Fibroblast of lung (primary cell): ENCODE measurements at regions not wholly inside any gene's neighbourhood (a gene's known extent, or its start where the extent isn't known, plus 50 kb on each side); places are given as distances from the start of the nearest gene placed in this dataset.

Source experiments
- DNase-seq, 2 donors: peaks; one replicate each; pipeline versions ENCODE4 v3.0.0 to v3.0.0-alpha.2; 2010; ENCODE audit warnings: low read depth in 2 of 2
- H2AFZ ChIP-seq: 2 replicates; pipeline ENCODE4 v1.5.1; 2012; ENCODE audit warnings: low read length, control low read depth, inconsistent platforms
- H3K27ac ChIP-seq: 2 replicates; pipeline ENCODE4 v1.5.1; 2011; ENCODE audit warnings: low read length, control low read depth; ENCODE audit not compliant: insufficient read depth
- H3K27me3 ChIP-seq: 2 replicates; pipeline ENCODE4 v1.5.1; 2011; ENCODE audit warnings: mild to moderate bottlenecking, low read length; ENCODE audit not compliant: control insufficient read depth, insufficient read depth
- H3K36me3 ChIP-seq: 2 replicates; pipeline ENCODE4 v1.5.1; 2011; ENCODE audit warnings: low read length; ENCODE audit not compliant: control insufficient read depth, insufficient read depth
- H3K4me1 ChIP-seq: 2 replicates; pipeline ENCODE4 v1.5.1; 2011; ENCODE audit warnings: low read length; ENCODE audit not compliant: control insufficient read depth, insufficient read depth; ENCODE audit errors: extremely low read depth
- H3K4me2 ChIP-seq: 2 replicates; pipeline ENCODE4 v1.5.1; 2011; ENCODE audit warnings: low read length, control low read depth; ENCODE audit not compliant: insufficient read depth; ENCODE audit errors: extremely low read depth
- H3K4me3 ChIP-seq, 4 experiments: fragments of 200-600 bp in 1 of 4; sonication (generic) in 1 of 4; replicated peaks in 1 of 4; 2 replicates each; pipeline ENCODE4 v1.5.1; 2011 to 2016; ENCODE audit warnings: low read length in 4 of 4, low read depth in 3 of 4, mild to moderate bottlenecking in 3 of 4, control low read depth in 2 of 4, inconsistent platforms in 1 of 4, mixed read lengths in 1 of 4; ENCODE audit not compliant: insufficient read depth in 1 of 4; ENCODE audit errors: control extremely low read depth in 1 of 4
- H3K79me2 ChIP-seq: 2 replicates; pipeline ENCODE4 v1.5.1; 2012; ENCODE audit warnings: mild to moderate bottlenecking, low read length, inconsistent platforms; ENCODE audit not compliant: control insufficient read depth, insufficient read depth
- H3K9ac ChIP-seq: 2 replicates; pipeline ENCODE4 v1.5.1; 2011; ENCODE audit warnings: mild to moderate bottlenecking, low read length, control low read depth; ENCODE audit not compliant: insufficient read depth
- H3K9me3 ChIP-seq: 2 replicates; pipeline ENCODE4 v1.5.1; 2012; ENCODE audit warnings: low read depth, low read length; ENCODE audit not compliant: control insufficient read depth, insufficient read depth
- H4K20me1 ChIP-seq: 2 replicates; pipeline ENCODE4 v1.5.1; 2011; ENCODE audit warnings: low read length; ENCODE audit not compliant: control insufficient read depth, insufficient read depth; ENCODE audit errors: extremely low read depth
- CTCF ChIP-seq, 2 donors: IDR thresholded peaks in 1 of 2; conservative IDR thresholded peaks in 1 of 2; 1 replicate in 1 of 2; 2 replicates in 1 of 2; pipeline ENCODE4 v1.5.1; 2011 to 2012; ENCODE audit warnings: low read length in 2 of 2, control low read depth in 1 of 2, inconsistent platforms in 1 of 2, low read depth in 1 of 2, mild to moderate bottlenecking in 1 of 2
- EZH2 ChIP-seq: IDR thresholded peaks from 2 replicates; pipeline ENCODE4 v1.5.1; 2012; ENCODE audit warnings: low read length, control low read depth, mild to moderate bottlenecking; ENCODE audit errors: missing control alignments

GRCh38 chr12:72829838-72830237, 557.7 kb downstream of the TRHDE start:
- no peak overlapping the region for H3K4me3 ChIP-seq
- no peak for TF ChIP-seq CTCF (conservative IDR thresholded peaks at IDR 0.05 in 1 of 2, IDR thresholded peaks at IDR 0.05 in 1 of 2; ENCODE audit: low read depth in 1 of 2, low read length in 2 of 2)
- TF ChIP-seq EZH2 = no peak

GRCh38 chr12:72832024-72832423, 559.9 kb downstream of the TRHDE start:
- no peak overlapping the region for H3K9ac ChIP-seq
- no peaks in the 10 kb centered on the region for H3K9me3 ChIP-seq
- no peak overlapping the region for H3K4me2 ChIP-seq
- H3K27ac ChIP-seq = no peak overlapping the region
- no peak overlapping the region for H2AFZ ChIP-seq
- no peaks in the 10 kb centered on the region for H4K20me1 ChIP-seq
- H3K79me2 ChIP-seq = no peaks in the 10 kb centered on the region
- no peaks in the 10 kb centered on the region for H3K27me3 ChIP-seq
- no peaks in the 10 kb centered on the region for H3K4me1 ChIP-seq
- H3K4me3 ChIP-seq = no peak overlapping the region
- DNase-seq = no peak
- TF ChIP-seq CTCF (conservative IDR thresholded peaks at IDR 0.05 in 1 of 2, IDR thresholded peaks at IDR 0.05 in 1 of 2; ENCODE audit: low read depth in 1 of 2, low read length in 2 of 2) (no peak), EZH2 (no peak)
- no peaks in the 10 kb centered on the region for H3K36me3 ChIP-seq

More at GRCh38 chr12:72829838-72830237, 557.7 kb downstream of the TRHDE start:
- no peaks in the 10 kb centered on the region for H3K27me3 ChIP-seq
- H3K27ac ChIP-seq = no peak overlapping the region
- no peak overlapping the region for H2AFZ ChIP-seq
- H3K9ac ChIP-seq = no peak overlapping the region
- H3K4me1 ChIP-seq = no peaks in the 10 kb centered on the region
- no peak for DNase-seq
- H4K20me1 ChIP-seq = no peaks in the 10 kb centered on the region
- no peaks in the 10 kb centered on the region for H3K79me2 ChIP-seq
- H3K36me3 ChIP-seq = no peaks in the 10 kb centered on the region
- no peak overlapping the region for H3K4me2 ChIP-seq
- H3K9me3 ChIP-seq = no peaks in the 10 kb centered on the region

- Histone ChIP-seq H3K9me3 (no peaks in the 10 kb centered on the region), H2AFZ (no peak overlapping the region), H3K9ac (no peak overlapping the region), H4K20me1 (no peaks in the 10 kb centered on the region), H3K79me2 (no peaks in the 10 kb centered on the region), H3K27ac (no peak overlapping the region), H3K4me3 (no peak overlapping the region), H3K4me2 (no peak overlapping the region), H3K36me3 (no peaks in the 10 kb centered on the region), H3K27me3 (no peaks in the 10 kb centered on the region), H3K4me1 (no peaks in the 10 kb centered on the region)
- TF ChIP-seq CTCF (conservative IDR thresholded peaks at IDR 0.05 in 1 of 2, IDR thresholded peaks at IDR 0.05 in 1 of 2; ENCODE audit: low read depth in 1 of 2, low read length in 2 of 2) (no peak), EZH2 (no peak)
- DNase-seq = no peak
These were observed 564.0 kb downstream of the TRHDE start for GRCh38 chr12:72836194-72836593.
